ENCODE measurements at regions not wholly inside any gene's neighbourhood (a gene's known extent, or its start where the extent isn't known, plus 50 kb on each side); places are given as distances from the start of the nearest gene placed in this dataset.

DNA sequence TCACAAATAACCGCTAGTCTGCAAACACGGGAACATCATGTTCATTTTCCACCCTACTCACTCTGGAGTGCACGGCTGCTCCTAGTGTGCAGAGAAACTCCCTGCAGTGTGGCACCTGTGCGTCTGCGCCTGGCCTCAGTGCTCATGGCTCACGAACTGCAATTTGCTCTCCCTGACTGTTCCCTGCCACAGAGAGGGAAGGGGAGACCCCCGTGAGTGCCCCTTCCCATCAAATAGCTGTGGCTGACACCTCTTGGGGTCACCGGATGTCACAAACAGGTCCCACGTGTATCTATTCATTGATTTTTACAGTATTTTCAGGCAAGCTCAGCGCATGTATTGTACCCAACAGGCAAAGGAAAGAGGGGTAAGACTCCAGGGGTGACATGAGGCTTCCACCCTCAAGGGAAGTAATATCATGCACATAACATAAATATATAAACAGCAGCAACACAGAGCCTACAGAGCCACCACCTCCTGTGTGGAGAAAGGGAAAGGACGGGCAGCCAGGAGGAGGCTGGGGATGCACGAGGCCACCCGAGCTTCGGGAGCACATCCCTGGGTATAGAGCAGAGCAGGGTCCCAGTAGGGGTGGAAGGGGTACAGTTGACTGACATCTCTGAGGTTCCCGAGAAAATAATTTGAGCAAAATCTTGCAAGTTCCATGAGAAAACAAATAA lies 140.3 kb upstream of the SOX1 start:
- Histone ChIP-seq H3K4me1 (ENCODE audit: control insufficient read depth in 2 of 3, insufficient read depth in 2 of 3, low read depth in 1 of 3, low read length in 3 of 3) (no peaks in the 10 kb centered on the region), H3K9ac (ENCODE audit: low read length in 3 of 3) (no peak overlapping the region), H3K27ac (ENCODE audit: low read depth in 2 of 2, low read length in 2 of 2) (no peak overlapping the region), H3K9me3 (ENCODE audit: control insufficient read depth in 2 of 3, insufficient read depth in 1 of 3, low read length in 3 of 3) (no peaks in the 10 kb centered on the region), H3K36me3 (ENCODE audit: control insufficient read depth in 2 of 3, insufficient read depth in 3 of 3, low read length in 3 of 3) (no peaks in the 10 kb centered on the region), H3K27me3 (ENCODE audit: control insufficient read depth, insufficient read depth, low read length) (no peaks in the 10 kb centered on the region), H3K4me3 (ENCODE audit: low read length in 3 of 3) (no peak overlapping the region)
- FAIRE-seq = no peak
- peak in 1 of 5 donors; percentile 18 for DNase-seq
- TF ChIP-seq, protein P1, sequence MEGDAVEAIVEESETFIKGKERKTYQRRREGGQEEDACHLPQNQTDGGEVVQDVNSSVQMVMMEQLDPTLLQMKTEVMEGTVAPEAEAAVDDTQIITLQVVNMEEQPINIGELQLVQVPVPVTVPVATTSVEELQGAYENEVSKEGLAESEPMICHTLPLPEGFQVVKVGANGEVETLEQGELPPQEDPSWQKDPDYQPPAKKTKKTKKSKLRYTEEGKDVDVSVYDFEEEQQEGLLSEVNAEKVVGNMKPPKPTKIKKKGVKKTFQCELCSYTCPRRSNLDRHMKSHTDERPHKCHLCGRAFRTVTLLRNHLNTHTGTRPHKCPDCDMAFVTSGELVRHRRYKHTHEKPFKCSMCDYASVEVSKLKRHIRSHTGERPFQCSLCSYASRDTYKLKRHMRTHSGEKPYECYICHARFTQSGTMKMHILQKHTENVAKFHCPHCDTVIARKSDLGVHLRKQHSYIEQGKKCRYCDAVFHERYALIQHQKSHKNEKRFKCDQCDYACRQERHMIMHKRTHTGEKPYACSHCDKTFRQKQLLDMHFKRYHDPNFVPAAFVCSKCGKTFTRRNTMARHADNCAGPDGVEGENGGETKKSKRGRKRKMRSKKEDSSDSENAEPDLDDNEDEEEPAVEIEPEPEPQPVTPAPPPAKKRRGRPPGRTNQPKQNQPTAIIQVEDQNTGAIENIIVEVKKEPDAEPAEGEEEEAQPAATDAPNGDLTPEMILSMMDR (IDR thresholded peaks at IDR 0.05; ENCODE audit: borderline replicate concordance, extremely low read depth, insufficient read depth) = no peak
- intact Hi-C loops (cut with DNase I) = no loop called here

DNA sequence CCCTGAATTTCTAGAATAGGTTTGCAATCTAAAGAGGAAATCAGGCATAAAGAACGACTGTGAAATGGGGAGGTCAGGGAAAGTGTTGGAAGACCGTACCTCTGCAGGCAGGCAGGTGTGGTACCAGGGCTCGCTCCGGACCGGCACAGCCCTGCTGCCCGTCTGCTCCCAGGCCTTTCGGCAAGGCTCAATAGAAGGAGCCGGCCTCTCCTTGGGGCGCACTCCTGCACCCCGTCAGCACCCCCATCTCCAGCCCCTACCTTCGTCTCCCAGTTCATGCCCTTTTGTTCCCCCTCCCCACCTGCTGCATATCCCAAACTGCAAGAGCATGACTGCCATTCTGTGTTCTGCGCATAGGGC lies 139.8 kb upstream of the SOX1 start:
- no peak overlapping the region for H3K9ac ChIP-seq (ENCODE audit: low read length in 3 of 3)
- H3K27me3 ChIP-seq (ENCODE audit: control insufficient read depth, insufficient read depth, low read length) = no peaks in the 10 kb centered on the region
- H3K27ac ChIP-seq (ENCODE audit: low read depth in 2 of 2, low read length in 2 of 2) = no peak overlapping the region
- intact Hi-C loops (cut with DNase I) = no loop called here
- no peak overlapping the region for H3K4me3 ChIP-seq (ENCODE audit: low read length in 3 of 3)
- TF ChIP-seq, protein P1 (IDR thresholded peaks at IDR 0.05; ENCODE audit: borderline replicate concordance, extremely low read depth, insufficient read depth) = no peak
- no peaks in the 10 kb centered on the region for H3K36me3 ChIP-seq (ENCODE audit: control insufficient read depth in 2 of 3, insufficient read depth in 3 of 3, low read length in 3 of 3)
- FAIRE-seq (no peak), DNase-seq (peak in 1 of 5 donors; percentile 24)
- H3K4me1 ChIP-seq (ENCODE audit: control insufficient read depth in 2 of 3, insufficient read depth in 2 of 3, low read depth in 1 of 3, low read length in 3 of 3) = no peaks in the 10 kb centered on the region
- H3K9me3 ChIP-seq (ENCODE audit: control insufficient read depth in 2 of 3, insufficient read depth in 1 of 3, low read length in 3 of 3) = no peaks in the 10 kb centered on the region

DNA sequence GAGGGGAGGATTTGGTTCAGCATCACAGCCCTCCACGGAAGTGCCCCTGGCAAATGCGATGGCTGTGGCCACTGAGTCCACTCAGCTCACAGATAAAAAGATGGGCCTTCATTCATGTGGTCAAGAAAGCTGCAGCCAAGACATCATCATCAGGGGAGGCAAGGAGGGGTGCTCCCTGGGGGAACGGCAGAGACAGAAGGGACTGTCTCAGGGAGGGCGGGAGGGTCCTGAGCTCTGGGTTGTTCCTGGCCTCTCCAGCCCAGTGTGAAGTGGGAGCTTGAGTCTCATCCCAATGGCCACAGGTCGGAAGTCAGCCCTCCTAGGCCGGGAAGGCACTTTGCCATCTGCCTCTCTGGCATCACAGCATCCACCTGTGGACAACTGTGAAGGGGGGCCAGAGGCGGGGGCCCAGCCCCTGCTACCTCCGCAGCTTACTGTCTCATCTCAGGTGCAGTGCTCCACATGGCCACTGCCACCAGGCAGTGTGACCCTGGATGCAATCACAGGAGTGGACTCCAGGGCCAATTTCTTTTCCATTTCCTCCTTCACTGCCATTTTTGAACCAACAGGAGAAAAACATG lies 137.8 kb upstream of the SOX1 start:
- DNase-seq (peak in 1 of 5 donors; percentile 24), FAIRE-seq (no peak)
- no peak overlapping the region for H3K27ac ChIP-seq (ENCODE audit: low read depth in 2 of 2, low read length in 2 of 2)
- H3K27me3 ChIP-seq (ENCODE audit: control insufficient read depth, insufficient read depth, low read length) = no peaks in the 10 kb centered on the region
- H3K9ac ChIP-seq (ENCODE audit: low read length in 3 of 3) = no peak overlapping the region
- TF ChIP-seq, protein P1 (IDR thresholded peaks at IDR 0.05; ENCODE audit: borderline replicate concordance, extremely low read depth, insufficient read depth) = no peak
- peaks cover 0 to 4% (median 4%) of the 10 kb centered on the region in 3 donors for H3K9me3 ChIP-seq (ENCODE audit: control insufficient read depth in 2 of 3, insufficient read depth in 1 of 3, low read length in 3 of 3)
- H3K36me3 ChIP-seq (ENCODE audit: control insufficient read depth in 2 of 3, insufficient read depth in 3 of 3, low read length in 3 of 3) = no peaks in the 10 kb centered on the region
- intact Hi-C loops (cut with DNase I) = no loop called here
- no peak overlapping the region for H3K4me3 ChIP-seq (ENCODE audit: low read length in 3 of 3)
- no peaks in the 10 kb centered on the region for H3K4me1 ChIP-seq (ENCODE audit: control insufficient read depth in 2 of 3, insufficient read depth in 2 of 3, low read depth in 1 of 3, low read length in 3 of 3)

Measured in kidney (tissue), 13 donors.